Trophoblast cell (in vitro differentiated cells and primary cell): ENCODE measurements at regions not wholly inside any gene's neighbourhood (a gene's known extent, or its start where the extent isn't known, plus 50 kb on each side); places are given as distances from the start of the nearest gene placed in this dataset.

Experiments used
- DNase-seq, 2 donors: peaks; one replicate each; pipeline ENCODE4 v3.0.0-alpha.2; 2016
- H2AFZ ChIP-seq: 2 replicates; pipeline ENCODE4 v1.6.1; 2013; ENCODE audit warnings: low read length, moderate library complexity, mild to moderate bottlenecking; ENCODE audit not compliant: insufficient read depth, poor library complexity
- H2AK5ac ChIP-seq: 2 replicates; pipeline ENCODE4 v1.6.1; 2013; ENCODE audit warnings: mild to moderate bottlenecking, low read length
- H2BK120ac ChIP-seq: 2 replicates; pipeline ENCODE4 v1.6.1; 2013; ENCODE audit warnings: low read length, mild to moderate bottlenecking, moderate library complexity; ENCODE audit not compliant: insufficient read depth, poor library complexity
- H2BK12ac ChIP-seq: 2 replicates; pipeline ENCODE4 v1.6.1; 2013; ENCODE audit warnings: mild to moderate bottlenecking, low read length, moderate library complexity
- H2BK5ac ChIP-seq: 2 replicates; pipeline ENCODE4 v1.6.1; 2013; ENCODE audit warnings: low read length, low read depth, moderate library complexity, mild to moderate bottlenecking; ENCODE audit not compliant: poor library complexity
- H3K14ac ChIP-seq: 2 replicates; pipeline ENCODE4 v1.6.1; 2013; ENCODE audit warnings: mild to moderate bottlenecking, low read length
- H3K18ac ChIP-seq: 2 replicates; pipeline ENCODE4 v1.6.1; 2013; ENCODE audit warnings: mild to moderate bottlenecking, low read length
- H3K23ac ChIP-seq: 2 replicates; pipeline ENCODE4 v1.6.1; 2013; ENCODE audit warnings: low read length
- H3K27ac ChIP-seq: 2 replicates; pipeline ENCODE4 v1.5.1; 2013; ENCODE audit warnings: low read depth, mild to moderate bottlenecking, inconsistent platforms, low read length, moderate library complexity
- H3K27me3 ChIP-seq: 2 replicates; pipeline ENCODE4 v1.6.1; 2013; ENCODE audit warnings: inconsistent platforms, mild to moderate bottlenecking, low read length, moderate library complexity; ENCODE audit not compliant: insufficient read depth
- H3K36me3 ChIP-seq, 2 experiments: 1 replicate in 1 of 2; 2 replicates in 1 of 2; pipeline ENCODE4 v1.6.1; 2013; ENCODE audit warnings: low read length in 2 of 2, mild to moderate bottlenecking in 2 of 2, moderate library complexity in 1 of 2; ENCODE audit not compliant: insufficient read depth in 2 of 2, control insufficient read depth in 1 of 2
- H3K4ac ChIP-seq: 2 replicates; pipeline ENCODE4 v1.6.1; 2013; ENCODE audit warnings: low read depth, mild to moderate bottlenecking, low read length, moderate library complexity
- H3K4me1 ChIP-seq, 2 experiments: 1 replicate in 1 of 2; 2 replicates in 1 of 2; pipeline ENCODE4 v1.6.1; 2013; ENCODE audit warnings: low read length in 2 of 2, mild to moderate bottlenecking in 2 of 2, moderate library complexity in 1 of 2; ENCODE audit not compliant: insufficient read depth in 2 of 2, control insufficient read depth in 1 of 2
- H3K4me2 ChIP-seq: 2 replicates; pipeline ENCODE4 v1.6.1; 2013; ENCODE audit warnings: inconsistent platforms, mild to moderate bottlenecking, low read length, moderate library complexity
- H3K4me3 ChIP-seq: 2 replicates; pipeline ENCODE4 v1.5.1; 2013; ENCODE audit warnings: mild to moderate bottlenecking, low read depth, low read length, inconsistent platforms
- H3K79me1 ChIP-seq: one replicate; pipeline ENCODE4 v1.6.1; 2013; ENCODE audit warnings: low read length
- H3K79me2 ChIP-seq: 2 replicates; pipeline ENCODE4 v1.6.1; 2013; ENCODE audit warnings: low read length, mild to moderate bottlenecking; ENCODE audit not compliant: control insufficient read depth, insufficient read depth, poor library complexity
- H3K9ac ChIP-seq: 2 replicates; pipeline ENCODE4 v1.6.1; 2013; ENCODE audit warnings: mild to moderate bottlenecking, low read length
- H3K9me3 ChIP-seq: 2 replicates; pipeline ENCODE4 v1.6.1; 2013; ENCODE audit warnings: low read depth, mild to moderate bottlenecking, control low read depth, inconsistent platforms, low read length; ENCODE audit not compliant: insufficient read depth
- H4K12ac ChIP-seq: 2 replicates; pipeline ENCODE4 v1.6.1; 2013; ENCODE audit warnings: low read depth, mild to moderate bottlenecking, low read length, moderate library complexity
- H4K8ac ChIP-seq: 2 replicates; pipeline ENCODE4 v1.6.1; 2013; ENCODE audit warnings: low read depth, mild to moderate bottlenecking, low read length, moderate library complexity
- H4K91ac ChIP-seq: one replicate; pipeline ENCODE4 v1.6.1; 2013; ENCODE audit warnings: low read depth, mild to moderate bottlenecking, low read length, moderate library complexity
- WGBS: extraction: QIAGEN DNeasy Blood & Tissue Kit; methylation state at CpG from one replicate; pipeline ENCODE4 v1.1.7; 2013; ENCODE audit warnings: missing lambda C conversion rate; ENCODE audit not compliant: insufficient read length, insufficient coverage; ENCODE audit errors: extremely low coverage; 5-methylcytosine and 5-hydroxymethylcytosine counted together

DNA sequence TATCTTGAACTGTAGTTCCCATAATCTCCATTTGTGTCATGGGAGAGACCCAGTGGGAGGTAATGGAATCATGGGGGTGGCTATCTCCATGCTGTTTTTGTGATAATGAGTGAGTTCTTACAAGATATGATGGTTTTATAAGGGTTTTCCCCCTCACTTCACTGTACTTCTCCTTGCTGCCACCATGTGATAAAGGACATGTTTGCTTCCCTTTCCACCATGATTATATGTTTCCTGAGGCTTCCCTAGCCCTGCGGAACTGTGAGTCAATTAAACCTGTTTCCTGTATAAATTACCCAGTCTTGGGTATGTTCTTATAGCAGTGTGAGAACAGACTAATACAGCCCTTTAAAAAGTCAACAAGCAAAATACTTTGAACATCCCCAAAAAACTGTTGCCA is 427.7 kb downstream of the HTR7 start:
- no peaks in the 10 kb centered on the region for H3K79me1 ChIP-seq
- H3K9me3 ChIP-seq = no peaks in the 10 kb centered on the region

DNA sequence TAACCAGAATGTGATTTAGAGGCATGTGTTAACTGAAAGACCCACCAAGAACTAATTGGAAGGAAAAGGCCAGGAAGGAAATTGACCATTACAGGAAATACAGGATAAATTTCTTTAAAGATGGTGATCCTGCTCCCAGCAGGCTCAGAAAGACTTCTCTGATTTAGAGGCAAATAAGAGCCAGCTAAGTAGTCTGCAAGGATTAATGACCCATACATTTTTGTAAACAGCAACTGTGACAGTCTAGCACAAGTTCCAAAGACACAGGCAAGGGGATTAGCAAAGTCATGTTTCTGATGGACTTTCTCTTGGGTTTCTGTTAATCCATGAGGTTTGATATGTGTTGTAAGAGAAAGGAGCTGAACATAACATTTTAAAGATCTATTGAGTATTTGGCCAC is 425.0 kb downstream of the HTR7 start:
- Histone ChIP-seq H3K36me3 (no peaks in the 10 kb centered on the region), H2AFZ (no peak overlapping the region), H3K79me2 (no peaks in the 10 kb centered on the region), H4K91ac (no peak overlapping the region), H3K4me3 (no peak overlapping the region), H2BK5ac (no peak overlapping the region), H3K14ac (no peak overlapping the region), H3K4me2 (no peak overlapping the region), H3K27ac (no peak overlapping the region), H2BK12ac (no peak overlapping the region), H3K4me1 (no peaks in the 10 kb centered on the region), H3K27me3 (no peaks in the 10 kb centered on the region), H3K23ac (no peak overlapping the region), H3K18ac (no peak overlapping the region), H2AK5ac (no peak overlapping the region), H3K9ac (no peak overlapping the region), H3K79me1 (no peaks in the 10 kb centered on the region), H2BK120ac (no peak overlapping the region), H3K4ac (no peak overlapping the region), H3K9me3 (no peaks in the 10 kb centered on the region), H4K8ac (no peak overlapping the region), H4K12ac (no peak overlapping the region)
- no peak for DNase-seq

More for the DNA sequence above, 427.7 kb downstream of the HTR7 start:
- no peaks in the 10 kb centered on the region for H3K79me2 ChIP-seq
- H3K27me3 ChIP-seq = no peaks in the 10 kb centered on the region
- no peak overlapping the region for H3K4me3 ChIP-seq
- H4K12ac ChIP-seq = no peak overlapping the region
- no peak overlapping the region for H3K4me2 ChIP-seq
- no peak overlapping the region for H3K18ac ChIP-seq
- H3K4ac ChIP-seq = no peak overlapping the region
- H2BK5ac ChIP-seq = no peak overlapping the region
- H3K23ac ChIP-seq = no peak overlapping the region
- no peak overlapping the region for H2BK120ac ChIP-seq
- H4K8ac ChIP-seq = no peak overlapping the region
- H2BK12ac ChIP-seq = no peak overlapping the region
- no peaks in the 10 kb centered on the region for H3K4me1 ChIP-seq
- no peak overlapping the region for H2AFZ ChIP-seq
- H3K27ac ChIP-seq = no peak overlapping the region
- H2AK5ac ChIP-seq = no peak overlapping the region
- no peak for DNase-seq
- no peak overlapping the region for H4K91ac ChIP-seq
- H3K14ac ChIP-seq = no peak overlapping the region
- no peak overlapping the region for H3K9ac ChIP-seq
- no CpG with 5 or more reads among the region's 1 CpG for WGBS
- H3K36me3 ChIP-seq = no peaks in the 10 kb centered on the region

DNA sequence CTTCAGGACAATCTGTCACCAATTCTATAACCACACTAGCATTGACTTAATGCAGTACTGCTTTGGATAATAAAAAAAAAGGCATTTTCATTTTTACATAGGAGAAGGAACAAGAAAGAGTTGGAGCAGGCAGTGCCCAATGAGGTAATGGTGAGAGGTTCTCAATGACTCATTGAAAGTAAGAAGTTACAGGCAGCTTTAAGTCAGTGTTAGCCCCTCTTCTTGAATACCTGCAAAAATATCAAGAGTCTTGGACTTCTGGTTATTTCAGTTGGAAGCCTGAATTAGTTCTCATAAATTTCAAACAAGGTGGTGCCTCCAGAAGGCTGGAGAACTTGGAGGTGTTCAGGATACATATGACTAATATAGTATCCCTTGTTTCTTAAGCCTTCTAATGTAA is 422.5 kb downstream of the HTR7 start:
- H3K4ac ChIP-seq = no peak overlapping the region
- H2BK5ac ChIP-seq = no peak overlapping the region
- no peak overlapping the region for H3K18ac ChIP-seq
- no peaks in the 10 kb centered on the region for H3K36me3 ChIP-seq
- H4K12ac ChIP-seq = no peak overlapping the region
- H3K23ac ChIP-seq = no peak overlapping the region
- H3K9ac ChIP-seq = no peak overlapping the region
- no peak overlapping the region for H2BK12ac ChIP-seq
- H3K4me2 ChIP-seq = no peak overlapping the region
- no peak for DNase-seq
- H2AK5ac ChIP-seq = no peak overlapping the region
- H3K4me3 ChIP-seq = no peak overlapping the region
- H4K91ac ChIP-seq = no peak overlapping the region
- no peaks in the 10 kb centered on the region for H3K27me3 ChIP-seq
- H2AFZ ChIP-seq = no peak overlapping the region
- no peaks in the 10 kb centered on the region for H3K4me1 ChIP-seq
- no peak overlapping the region for H2BK120ac ChIP-seq
- no peaks in the 10 kb centered on the region for H3K79me1 ChIP-seq
- no peak overlapping the region for H3K27ac ChIP-seq
- no peak overlapping the region for H4K8ac ChIP-seq
- no peaks in the 10 kb centered on the region for H3K79me2 ChIP-seq
- H3K14ac ChIP-seq = no peak overlapping the region
- no peaks in the 10 kb centered on the region for H3K9me3 ChIP-seq

DNA sequence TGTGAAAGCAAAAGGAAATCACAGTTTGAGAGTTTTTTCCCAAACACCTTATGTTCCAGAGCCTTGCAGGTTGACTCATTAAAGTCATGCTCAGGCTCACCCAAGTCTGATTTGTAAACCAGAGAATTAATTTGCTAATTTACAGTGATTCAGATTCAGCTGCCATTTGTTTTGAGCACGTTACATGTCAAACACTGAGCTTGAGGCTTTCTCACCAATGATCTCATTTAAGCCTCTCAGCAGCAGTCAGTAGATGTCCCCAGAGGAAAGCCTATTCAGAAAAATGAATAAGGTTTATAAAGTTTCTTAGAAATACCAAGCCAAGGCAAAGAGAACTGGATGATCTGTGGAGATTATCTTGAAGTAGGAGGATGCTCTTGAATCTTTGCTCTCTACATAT is 420.4 kb downstream of the HTR7 start:
- H3K79me2 ChIP-seq = no peaks in the 10 kb centered on the region
- H3K36me3 ChIP-seq = no peaks in the 10 kb centered on the region
- H2AFZ ChIP-seq = no peak overlapping the region
- WGBS = no CpG with 5 or more reads among the region's 1 CpG
- H3K9me3 ChIP-seq = peaks cover 3% of the 10 kb centered on the region
- H2BK12ac ChIP-seq = no peak overlapping the region
- no peak overlapping the region for H3K14ac ChIP-seq
- no peak overlapping the region for H2AK5ac ChIP-seq
- no peak overlapping the region for H4K91ac ChIP-seq
- no peak overlapping the region for H3K27ac ChIP-seq
- H3K18ac ChIP-seq = no peak overlapping the region
- H4K12ac ChIP-seq = no peak overlapping the region
- H4K8ac ChIP-seq = no peak overlapping the region
- no peak overlapping the region for H3K9ac ChIP-seq
- H2BK120ac ChIP-seq = no peak overlapping the region
- no peaks in the 10 kb centered on the region for H3K27me3 ChIP-seq
- no peak overlapping the region for H3K4me2 ChIP-seq
- H3K23ac ChIP-seq = no peak overlapping the region
- no peaks in the 10 kb centered on the region for H3K4me1 ChIP-seq
- H2BK5ac ChIP-seq = no peak overlapping the region
- no peak for DNase-seq
- H3K4ac ChIP-seq = no peak overlapping the region
- H3K79me1 ChIP-seq = no peaks in the 10 kb centered on the region
- H3K4me3 ChIP-seq = no peak overlapping the region

DNA sequence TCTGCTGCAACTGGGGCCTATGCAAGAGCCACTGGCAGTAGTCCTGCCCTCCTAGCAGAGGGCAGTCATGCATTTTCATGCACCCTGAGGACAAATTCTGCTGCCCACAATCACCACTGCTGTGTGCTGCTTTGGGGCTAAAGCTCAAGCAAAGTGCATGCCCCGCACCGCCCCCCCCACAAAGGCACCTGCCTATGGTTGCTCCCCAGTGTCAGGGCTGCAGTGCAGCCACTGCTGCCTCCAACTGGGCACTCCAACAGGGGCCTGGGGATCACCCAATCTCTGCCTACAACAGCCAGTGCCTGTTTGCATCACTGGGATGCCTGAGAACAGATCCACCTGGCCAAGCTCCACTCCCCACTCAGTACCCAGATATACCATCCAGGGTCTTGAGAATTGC is 417.0 kb downstream of the HTR7 start:
- Histone ChIP-seq H4K8ac (no peak overlapping the region), H3K4me3 (no peak overlapping the region), H3K27ac (no peak overlapping the region), H3K9me3 (peaks cover 3% of the 10 kb centered on the region), H2BK120ac (no peak overlapping the region), H3K4ac (no peak overlapping the region), H4K91ac (no peak overlapping the region), H3K9ac (no peak overlapping the region), H3K79me2 (no peaks in the 10 kb centered on the region), H2AK5ac (no peak overlapping the region), H4K12ac (no peak overlapping the region), H3K23ac (no peak overlapping the region), H3K4me1 (no peaks in the 10 kb centered on the region), H3K18ac (no peak overlapping the region), H2BK5ac (no peak overlapping the region), H2AFZ (no peak overlapping the region), H3K14ac (no peak overlapping the region), H2BK12ac (no peak overlapping the region), H3K79me1 (no peaks in the 10 kb centered on the region), H3K27me3 (no peaks in the 10 kb centered on the region), H3K4me2 (no peak overlapping the region), H3K36me3 (no peaks in the 10 kb centered on the region)
- DNase-seq = no peak
- no CpG with 5 or more reads among the region's 2 CpGs for WGBS
